KMS-11 (cell line): ENCODE measurements at regions not wholly inside any gene's neighbourhood (a gene's known extent, or its start where the extent isn't known, plus 50 kb on each side); places are given as distances from the start of the nearest gene placed in this dataset.

Experiments used
- H2AFZ ChIP-seq: fragments of 200-600 bp; sonication (generic); 2 replicates; pipeline ENCODE4 v1.6.1; 2016; ENCODE audit warnings: antibody characterized with exemption, mixed run types, low read depth
- H3K27ac ChIP-seq: fragments of 200-600 bp; sonication (generic); 2 replicates; pipeline ENCODE4 v1.6.1; 2016; ENCODE audit warnings: mild to moderate bottlenecking, mixed run types
- H3K27me3 ChIP-seq: fragments of 200-600 bp; sonication (generic); 2 replicates; pipeline ENCODE4 v1.6.1; 2017; ENCODE audit warnings: mild to moderate bottlenecking, low read depth, mixed run types, moderate library complexity; ENCODE audit not compliant: insufficient read depth
- H3K36me3 ChIP-seq: fragments of 200-600 bp; sonication (generic); 2 replicates; pipeline ENCODE4 v1.6.1; 2017; ENCODE audit warnings: mild to moderate bottlenecking, mixed run types; ENCODE audit not compliant: insufficient read depth
- H3K4me1 ChIP-seq: fragments of 200-600 bp; sonication (generic); 2 replicates; pipeline ENCODE4 v1.6.1; 2016; ENCODE audit warnings: mild to moderate bottlenecking, low read depth, mixed run types; ENCODE audit not compliant: poor library complexity, severe bottlenecking
- H3K4me2 ChIP-seq: fragments of 200-600 bp; sonication (generic); 2 replicates; pipeline ENCODE4 v1.7.0; 2016; ENCODE audit warnings: mild to moderate bottlenecking, mixed run types
- H3K4me3 ChIP-seq: fragments of 200-600 bp; sonication (generic); IDR thresholded peaks from 2 replicates; pipeline ENCODE4 v1.6.1; 2017; ENCODE audit warnings: low read depth, low read length, mixed read lengths; ENCODE audit not compliant: insufficient read depth
- H3K79me2 ChIP-seq: fragments of 200-600 bp; sonication (generic); 2 replicates; pipeline ENCODE4 v1.6.1; 2016; ENCODE audit warnings: low read depth, mixed run types; ENCODE audit not compliant: insufficient read depth
- H3K9ac ChIP-seq: fragments of 200-600 bp; sonication (generic); 2 replicates; pipeline ENCODE4 v1.6.1; 2016; ENCODE audit warnings: mild to moderate bottlenecking, mixed run types
- H4K20me1 ChIP-seq: fragments of 200-600 bp; sonication (generic); 2 replicates; pipeline ENCODE4 v1.6.1; 2016; ENCODE audit warnings: mild to moderate bottlenecking, mixed run types; ENCODE audit not compliant: insufficient read depth
- CTCF ChIP-seq: fragments of 200-600 bp; sonication (generic); conservative IDR thresholded peaks from 2 replicates; pipeline ENCODE4 v1.6.1; 2017; ENCODE audit warnings: low read depth, mild to moderate bottlenecking, antibody characterized with exemption, low read length, moderate library complexity, mixed read lengths

- Histone ChIP-seq H3K79me2 (no peaks in the 10 kb centered on the region), H3K36me3 (no peaks in the 10 kb centered on the region), H3K4me2 (no peak overlapping the region), H3K27ac (no peak overlapping the region), H3K4me1 (no peaks in the 10 kb centered on the region), H3K4me3 (no peak overlapping the region), H4K20me1 (no peaks in the 10 kb centered on the region), H3K9ac (no peak overlapping the region), H2AFZ (no peak overlapping the region), H3K27me3 (no peaks in the 10 kb centered on the region)
- TF ChIP-seq CTCF: no peak
Measured at GRCh38 chr1:234707641-234708040, 97.7 kb upstream of the IRF2BP2 start.

- H3K4me2 ChIP-seq: no peak overlapping the region
- H3K79me2 ChIP-seq: no peaks in the 10 kb centered on the region
- no peaks in the 10 kb centered on the region for H4K20me1 ChIP-seq
- H3K27ac ChIP-seq: no peak overlapping the region
- no peaks in the 10 kb centered on the region for H3K4me1 ChIP-seq
- no peak overlapping the region for H2AFZ ChIP-seq
- no peak for TF ChIP-seq CTCF
- H3K36me3 ChIP-seq: no peaks in the 10 kb centered on the region
- no peak overlapping the region for H3K4me3 ChIP-seq
- H3K9ac ChIP-seq: no peak overlapping the region
- H3K27me3 ChIP-seq: no peaks in the 10 kb centered on the region
Measured at GRCh38 chr1:234706931-234707330, 97.0 kb upstream of the IRF2BP2 start.

- Histone ChIP-seq H2AFZ (no peak overlapping the region), H3K27me3 (no peaks in the 10 kb centered on the region), H3K4me2 (no peak overlapping the region), H3K4me3 (no peak overlapping the region), H3K36me3 (no peaks in the 10 kb centered on the region), H3K4me1 (no peaks in the 10 kb centered on the region), H3K79me2 (no peaks in the 10 kb centered on the region), H3K27ac (no peak overlapping the region), H4K20me1 (no peaks in the 10 kb centered on the region), H3K9ac (no peak overlapping the region)
- TF ChIP-seq CTCF: no peak
Measured at GRCh38 chr1:234706199-234706598, 96.2 kb upstream of the IRF2BP2 start.

- Histone ChIP-seq H3K4me1 (no peaks in the 10 kb centered on the region), H3K9ac (no peak overlapping the region), H4K20me1 (no peaks in the 10 kb centered on the region), H3K27ac (no peak overlapping the region), H3K27me3 (no peaks in the 10 kb centered on the region), H3K79me2 (no peaks in the 10 kb centered on the region), H3K4me3 (no peak overlapping the region), H2AFZ (no peak overlapping the region), H3K4me2 (no peak overlapping the region), H3K36me3 (no peaks in the 10 kb centered on the region)
- no peak for TF ChIP-seq CTCF
Measured at GRCh38 chr1:234705615-234706014, 95.6 kb upstream of the IRF2BP2 start.
